ENCODE measurements at regions not wholly inside any gene's neighbourhood (a gene's known extent, or its start where the extent isn't known, plus 50 kb on each side); places are given as distances from the start of the nearest gene placed in this dataset.
"Not testable (repeated sequence)": the region's sequence is repeated elsewhere in the genome, so short reads cannot be mapped to it uniquely, and the experiment has no call there.

- no peak for DNase-seq (ENCODE audit: low read depth)
These were observed 162.1 kb upstream of the RASA1 start for GRCh38 chr5:87105577-87105976.

GRCh38 chr5:87109746-87110145 lies 157.9 kb upstream of the RASA1 start:
- no peak for DNase-seq (ENCODE audit: low read depth)

DNA sequence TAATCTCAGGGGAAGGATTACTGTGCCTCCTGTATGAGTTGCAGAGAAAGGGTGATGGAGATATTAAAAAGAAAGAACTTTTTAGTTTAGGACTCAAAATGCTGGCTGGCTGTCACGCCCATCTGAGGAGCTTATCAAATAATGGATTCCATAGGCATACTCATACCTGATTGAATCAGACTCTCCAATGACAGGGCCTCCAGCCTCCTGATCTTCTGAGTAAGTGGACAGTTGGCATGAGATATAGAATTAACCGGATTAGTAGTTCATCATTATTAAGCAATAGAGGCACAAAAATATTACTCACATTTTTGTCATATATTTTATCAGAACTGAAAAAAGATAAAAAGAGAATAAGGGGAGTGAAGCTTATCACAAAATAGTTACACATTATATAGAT lies 157.0 kb upstream of the RASA1 start:
- DNase-seq (ENCODE audit: low read depth), result no peak

- peak; percentile 72 for DNase-seq (ENCODE audit: low read depth)
These were observed 153.8 kb upstream of the RASA1 start for GRCh38 chr5:87113861-87114260.

- no peak for DNase-seq (ENCODE audit: low read depth)
These were observed 153.1 kb upstream of the RASA1 start for GRCh38 chr5:87114631-87115030.

GRCh38 chr5:87115839-87116364 lies 151.8 kb upstream of the RASA1 start:
- DNase-seq (ENCODE audit: low read depth), result no peak

GRCh38 chr5:87116825-87117512 lies 150.7 kb upstream of the RASA1 start:
- no peak for DNase-seq (ENCODE audit: low read depth)

GRCh38 chr5:87119588-87119987 lies 148.1 kb upstream of the RASA1 start:
- no peak for DNase-seq (ENCODE audit: low read depth)

GRCh38 chr5:87120518-87121303 lies 147.0 kb upstream of the RASA1 start:
- peak; percentile 78 for DNase-seq (ENCODE audit: low read depth)

DNA sequence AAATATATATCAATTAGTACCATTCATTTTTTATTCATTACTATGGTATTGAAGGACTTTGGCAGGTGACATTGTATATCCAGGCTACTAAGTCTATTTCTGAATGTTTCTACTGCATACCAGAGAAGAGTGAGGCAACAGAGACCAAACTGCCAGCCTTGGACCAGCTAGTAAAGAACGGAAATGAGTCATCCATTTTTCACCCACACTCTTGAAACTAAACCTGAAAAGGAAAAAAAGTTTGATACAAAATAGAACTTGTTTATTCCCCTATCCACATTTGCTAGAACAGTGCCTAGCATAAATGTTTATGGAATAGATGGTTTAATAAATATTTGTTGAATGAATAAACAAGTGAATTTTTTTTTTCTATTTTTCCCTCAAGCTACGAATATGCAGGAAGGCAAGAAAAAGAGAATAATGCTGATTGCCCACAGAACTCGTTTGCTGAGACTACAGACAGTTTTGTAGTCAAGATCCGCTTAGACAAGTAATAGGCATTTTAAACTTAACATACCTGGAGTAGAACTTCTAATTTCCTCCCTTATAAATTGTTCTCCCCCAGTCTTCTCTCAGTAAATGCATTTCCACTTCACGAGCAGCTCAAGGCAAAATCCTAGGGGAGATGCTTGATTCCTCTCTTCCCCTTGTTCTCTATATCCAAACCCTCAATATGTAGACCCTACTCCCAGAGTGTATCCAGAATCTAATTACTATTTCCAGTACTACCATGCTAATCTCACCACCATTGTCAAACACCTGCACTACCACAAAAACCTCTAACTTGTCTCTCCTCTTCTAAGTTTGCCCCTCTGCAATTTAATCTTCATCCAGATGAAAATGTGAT lies 146.2 kb upstream of the RASA1 start:
- DNase-seq (ENCODE audit: low read depth), result peak; percentile 74

GRCh38 chr5:87122151-87122977 lies 145.3 kb upstream of the RASA1 start:
- no peak for DNase-seq (ENCODE audit: low read depth)

DNA sequence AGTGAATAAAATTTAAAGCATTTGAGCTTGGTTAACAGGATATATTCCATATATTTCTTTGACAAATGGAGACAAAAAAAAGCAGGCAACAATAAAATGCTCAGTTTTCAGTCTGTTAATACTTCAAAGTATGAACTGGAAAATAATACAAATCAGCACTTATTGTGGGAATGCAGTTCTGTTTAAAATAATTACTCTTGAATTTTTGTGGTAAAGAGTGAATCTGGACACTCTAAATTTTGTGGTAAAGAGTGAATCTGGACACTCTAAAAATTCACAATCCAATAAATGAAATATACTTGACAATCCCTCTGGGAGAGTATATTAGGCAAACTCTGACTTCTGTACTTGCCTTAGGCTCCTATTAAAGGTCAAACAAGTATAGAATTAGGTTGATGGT lies 141.9 kb upstream of the RASA1 start:
- no peak for DNase-seq (ENCODE audit: low read depth)

GRCh38 chr5:87126869-87127268 lies 140.8 kb upstream of the RASA1 start:
- no peak for DNase-seq (ENCODE audit: low read depth)

DNA sequence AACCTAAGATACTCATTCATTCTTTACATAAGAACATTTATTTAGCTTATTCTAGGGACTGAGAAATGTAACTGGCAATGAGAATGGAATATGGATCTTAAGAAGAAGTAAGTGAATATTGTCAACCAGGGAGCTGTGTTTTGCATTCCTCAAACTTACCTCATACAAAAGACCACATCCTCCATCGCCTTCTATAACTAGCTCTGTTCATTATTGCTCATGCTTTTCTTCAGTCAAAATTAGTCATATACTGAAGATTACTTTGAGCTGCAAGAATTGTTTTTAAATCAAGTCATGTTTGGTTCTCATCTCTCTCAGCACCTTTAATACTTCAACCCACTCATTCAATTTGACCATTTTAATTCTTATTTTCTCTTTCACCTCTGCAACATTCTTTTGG lies 140.3 kb upstream of the RASA1 start:
- DNase-seq (ENCODE audit: low read depth), result peak; percentile 38

- no peak for DNase-seq (ENCODE audit: low read depth)
These were observed 139.6 kb upstream of the RASA1 start for GRCh38 chr5:87127956-87128687.

GRCh38 chr5:87129046-87129445 lies 138.6 kb upstream of the RASA1 start:
- peak; percentile 13 for DNase-seq (ENCODE audit: low read depth)

GRCh38 chr5:87132696-87133095 lies 135.0 kb upstream of the RASA1 start:
- DNase-seq (ENCODE audit: low read depth), result no peak

GRCh38 chr5:87134513-87134912 lies 133.2 kb upstream of the RASA1 start:
- DNase-seq (ENCODE audit: low read depth), result not testable (repeated sequence)

GRCh38 chr5:87136096-87136495 lies 131.6 kb upstream of the RASA1 start:
- no peak for DNase-seq (ENCODE audit: low read depth)

DNA sequence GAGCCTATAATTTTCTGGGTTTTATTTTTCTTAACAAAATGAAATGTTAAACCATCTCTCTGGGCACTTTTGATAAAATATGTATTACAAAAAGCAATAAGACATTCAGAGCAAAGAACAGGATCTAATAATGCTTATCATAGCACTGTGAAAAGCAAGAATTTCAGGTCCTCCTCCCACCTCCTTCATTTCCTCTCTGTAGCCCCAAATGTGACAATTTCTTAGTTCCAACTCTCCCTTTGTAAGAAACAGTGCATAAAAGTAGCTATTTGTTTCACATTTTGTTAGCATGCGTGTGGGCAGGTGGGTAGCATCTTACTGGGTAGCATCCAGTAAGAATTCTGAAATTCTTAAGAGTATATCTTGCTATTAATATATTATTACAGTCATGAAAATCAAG lies 130.9 kb upstream of the RASA1 start:
- DNase-seq (ENCODE audit: low read depth), result no peak

- no peak for DNase-seq (ENCODE audit: low read depth)
These were observed 130.4 kb upstream of the RASA1 start for GRCh38 chr5:87137283-87137682.
